ENCODE measurements at regions not wholly inside any gene's neighbourhood (a gene's known extent, or its start where the extent isn't known, plus 50 kb on each side); places are given as distances from the start of the nearest gene placed in this dataset.

DNA sequence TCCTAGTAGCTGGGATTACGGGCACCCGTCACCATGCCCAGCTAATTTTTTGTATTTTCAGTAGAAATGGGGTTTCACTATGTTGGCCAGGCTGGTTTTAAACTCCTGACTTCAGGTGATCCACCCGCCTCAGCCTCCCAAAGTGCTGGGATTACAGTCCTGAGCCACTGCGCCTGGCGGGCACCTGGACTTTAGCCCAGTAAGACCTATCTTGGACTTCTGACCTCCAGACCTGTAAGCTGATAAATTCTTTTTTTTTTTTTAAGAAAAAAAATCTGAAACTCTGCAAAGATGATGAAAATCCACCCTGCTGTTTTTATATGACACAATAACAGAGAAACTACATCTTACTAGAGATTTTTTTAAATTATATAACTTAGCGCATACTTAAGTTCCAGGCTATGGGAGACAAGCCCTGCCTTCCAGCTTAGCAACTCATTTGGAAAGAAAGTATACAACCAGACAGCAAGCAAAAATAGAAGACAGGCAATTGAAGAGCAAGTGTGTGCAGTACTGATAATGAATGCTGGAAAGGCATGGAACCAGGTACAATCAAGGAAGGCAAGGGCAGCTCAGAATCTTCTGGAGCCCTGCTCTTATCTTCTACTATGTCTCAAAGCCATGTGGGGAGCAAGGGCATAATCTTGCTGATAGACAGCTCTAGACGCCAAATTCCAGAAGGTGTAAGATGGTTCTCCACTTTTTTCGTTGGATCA is 104.2 kb downstream of the CD83 start:
- H3K79me1 ChIP-seq (replicated peaks; ENCODE audit: low read length, poor library complexity, severe bottlenecking): no peaks in the 10 kb centered on the region
- no peak overlapping the region for H2BK15ac ChIP-seq (ENCODE audit: low read depth, poor library complexity, severe bottlenecking)
- H3K14ac ChIP-seq (ENCODE audit: low read length in 2 of 2): no peak overlapping the region
- no peak overlapping the region for H2BK12ac ChIP-seq (ENCODE audit: low read length in 2 of 2)
- WGBS: 95% methylated on average over 7 of the region's 8 CpGs
- no peak overlapping the region for H4K91ac ChIP-seq (ENCODE audit: low read length)
- H3K23ac ChIP-seq (ENCODE audit: low read length in 2 of 2): no peak overlapping the region
- no peak for DNase-seq
- H3K9ac ChIP-seq (ENCODE audit: low read length): no peak overlapping the region
- H3K9me3 ChIP-seq (ENCODE audit: control insufficient read depth, low read length): no peaks in the 10 kb centered on the region
- no peak overlapping the region for H2BK5ac ChIP-seq (ENCODE audit: low read depth, low read length, poor library complexity, severe bottlenecking)
- no peak overlapping the region for H4K8ac ChIP-seq (ENCODE audit: low read length)
- H2AFZ ChIP-seq (ENCODE audit: low read depth, low read length): no peak overlapping the region
- no peaks in the 10 kb centered on the region for H3K36me3 ChIP-seq (ENCODE audit: control insufficient read depth in 1 of 2, insufficient read depth in 2 of 2, low read depth in 1 of 2, low read length in 2 of 2)
- H3K4ac ChIP-seq (ENCODE audit: low read depth in 1 of 2, low read length in 2 of 2): no peak overlapping the region
- no peak overlapping the region for H3K4me2 ChIP-seq (ENCODE audit: low read length, poor library complexity, severe bottlenecking)
- H2BK120ac ChIP-seq (ENCODE audit: low read depth, low read length): no peak overlapping the region
- no peak overlapping the region for H3K18ac ChIP-seq (ENCODE audit: low read depth in 1 of 2, low read length in 2 of 2)
- H3K27ac ChIP-seq (ENCODE audit: low read length, poor library complexity, severe bottlenecking): no peak overlapping the region
- H2AK5ac ChIP-seq (ENCODE audit: low read length, severe bottlenecking): no peak overlapping the region
- H3K4me1 ChIP-seq (ENCODE audit: control insufficient read depth, insufficient read depth, low read depth, low read length): no peaks in the 10 kb centered on the region
- no peaks in the 10 kb centered on the region for H3K27me3 ChIP-seq (ENCODE audit: control insufficient read depth in 1 of 2, insufficient read depth in 1 of 2, low read length in 2 of 2)
- no peak overlapping the region for H3K4me3 ChIP-seq (ENCODE audit: insufficient read depth in 1 of 2, low read depth in 1 of 2, low read length in 2 of 2)

DNA sequence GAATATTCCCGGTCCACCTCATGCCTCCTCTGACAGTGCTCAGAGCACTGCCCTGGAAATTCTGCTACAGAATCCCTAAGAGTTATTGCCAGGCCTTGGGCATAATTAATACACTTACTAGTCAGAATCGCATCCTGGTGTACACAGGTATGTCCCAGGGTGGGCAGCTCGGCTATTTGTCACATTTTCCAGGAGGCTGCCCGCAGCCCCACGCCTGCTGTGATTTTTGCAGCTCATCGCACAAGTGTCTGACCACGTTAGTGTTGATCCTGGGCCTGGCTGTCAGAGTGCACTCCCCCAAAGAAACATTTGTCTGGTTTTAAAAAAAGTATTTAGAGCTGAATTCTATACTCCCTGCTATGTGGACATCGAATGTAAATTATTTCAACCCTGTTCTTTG is 105.4 kb downstream of the CD83 start:
- Histone ChIP-seq H3K4me1 (ENCODE audit: control insufficient read depth, insufficient read depth, low read depth, low read length) (no peaks in the 10 kb centered on the region), H2BK12ac (ENCODE audit: low read length in 2 of 2) (no peak overlapping the region), H2BK15ac (ENCODE audit: low read depth, poor library complexity, severe bottlenecking) (no peak overlapping the region), H2AFZ (ENCODE audit: low read depth, low read length) (no peak overlapping the region), H4K8ac (ENCODE audit: low read length) (no peak overlapping the region), H3K27me3 (ENCODE audit: control insufficient read depth in 1 of 2, insufficient read depth in 1 of 2, low read length in 2 of 2) (no peaks in the 10 kb centered on the region), H2BK5ac (ENCODE audit: low read depth, low read length, poor library complexity, severe bottlenecking) (no peak overlapping the region), H3K18ac (ENCODE audit: low read depth in 1 of 2, low read length in 2 of 2) (no peak overlapping the region), H3K4me3 (ENCODE audit: insufficient read depth in 1 of 2, low read depth in 1 of 2, low read length in 2 of 2) (no peak overlapping the region), H3K79me1 (replicated peaks; ENCODE audit: low read length, poor library complexity, severe bottlenecking) (no peaks in the 10 kb centered on the region), H3K4me2 (ENCODE audit: low read length, poor library complexity, severe bottlenecking) (no peak overlapping the region), H4K91ac (ENCODE audit: low read length) (no peak overlapping the region), H3K4ac (ENCODE audit: low read depth in 1 of 2, low read length in 2 of 2) (no peak overlapping the region), H2BK120ac (ENCODE audit: low read depth, low read length) (no peak overlapping the region), H3K14ac (ENCODE audit: low read length in 2 of 2) (no peak overlapping the region), H3K27ac (ENCODE audit: low read length, poor library complexity, severe bottlenecking) (no peak overlapping the region), H2AK5ac (ENCODE audit: low read length, severe bottlenecking) (no peak overlapping the region), H3K23ac (ENCODE audit: low read length in 2 of 2) (no peak overlapping the region), H3K9ac (ENCODE audit: low read length) (no peak overlapping the region), H3K36me3 (ENCODE audit: control insufficient read depth in 1 of 2, insufficient read depth in 2 of 2, low read depth in 1 of 2, low read length in 2 of 2) (no peaks in the 10 kb centered on the region), H3K9me3 (ENCODE audit: control insufficient read depth, low read length) (no peaks in the 10 kb centered on the region)
- DNase-seq: no peak
- WGBS: 93% methylated on average over 7 of the region's 8 CpGs

DNA sequence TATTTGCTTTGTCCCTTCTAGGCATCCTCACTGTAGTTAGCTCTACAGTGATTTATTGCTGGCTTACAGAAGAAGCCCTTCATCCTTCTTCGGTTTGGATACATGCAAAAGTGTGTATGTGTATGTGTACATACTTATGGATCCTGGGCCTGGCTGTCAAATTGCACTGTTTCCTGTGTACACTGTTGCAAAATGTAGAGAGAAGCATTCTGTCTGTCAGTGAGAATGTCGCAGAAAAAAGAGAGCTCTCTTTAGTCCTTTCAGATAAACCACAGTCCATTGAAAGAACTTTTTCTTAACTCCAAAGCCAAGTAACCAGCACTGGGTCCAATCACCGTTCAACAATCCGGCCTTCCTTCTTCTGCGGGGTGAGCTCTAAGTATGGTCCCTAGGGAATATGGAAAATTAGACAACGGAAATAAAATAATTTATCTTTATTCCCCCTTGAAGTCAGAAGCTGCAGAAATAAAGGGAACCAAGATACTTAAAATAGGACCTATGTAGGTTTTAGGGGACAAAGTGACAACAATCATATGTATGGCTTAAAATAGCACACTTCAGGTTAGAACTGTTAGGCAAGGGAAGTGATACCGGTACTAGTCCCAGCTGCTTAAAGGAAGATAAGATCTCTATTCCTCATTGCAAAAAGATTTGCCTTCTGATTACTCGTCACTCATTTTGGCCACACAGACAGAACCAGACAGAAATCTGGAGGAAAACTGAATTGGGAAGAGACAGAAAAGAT is 107.0 kb downstream of the CD83 start:
- DNase-seq: no peak
- no peak overlapping the region for H3K4me3 ChIP-seq (ENCODE audit: insufficient read depth in 1 of 2, low read depth in 1 of 2, low read length in 2 of 2)

DNA sequence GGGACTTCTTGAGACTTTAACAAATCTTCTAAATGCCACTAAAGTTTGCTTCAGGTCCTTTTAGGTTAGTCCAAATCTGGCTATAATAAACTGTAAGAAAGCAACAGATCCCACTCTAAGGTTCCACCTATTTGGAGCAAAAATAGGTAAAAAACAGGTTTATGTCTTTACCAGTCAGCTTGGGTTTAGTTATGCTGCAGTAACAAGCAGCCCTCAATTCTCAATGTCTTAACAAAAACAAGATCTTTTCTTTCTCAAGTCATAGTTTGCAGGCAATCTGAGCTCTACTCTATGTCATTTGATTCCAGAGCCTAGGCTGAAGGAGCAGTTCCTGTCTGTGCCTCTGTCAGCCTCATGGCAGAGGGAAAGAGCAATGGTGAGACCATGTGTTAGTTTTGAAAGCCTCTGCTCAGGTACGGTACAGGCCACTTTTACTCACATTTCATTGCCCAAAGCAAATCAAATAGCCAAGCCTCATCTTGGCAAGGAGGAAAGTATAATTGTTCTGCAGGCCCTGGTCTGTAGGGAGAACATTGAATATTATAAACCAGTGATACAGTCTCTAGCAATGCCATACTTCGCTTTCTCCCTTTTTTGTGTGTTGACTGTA is 108.6 kb downstream of the CD83 start:
- H2BK15ac ChIP-seq (ENCODE audit: low read depth, poor library complexity, severe bottlenecking): no peak overlapping the region
- H3K27me3 ChIP-seq (ENCODE audit: control insufficient read depth in 1 of 2, insufficient read depth in 1 of 2, low read length in 2 of 2): peaks cover 0 to 5% of the 10 kb centered on the region in 2 experiments
- no peak overlapping the region for H4K8ac ChIP-seq (ENCODE audit: low read length)
- no peak overlapping the region for H3K23ac ChIP-seq (ENCODE audit: low read length in 2 of 2)
- H3K4ac ChIP-seq (ENCODE audit: low read depth in 1 of 2, low read length in 2 of 2): no peak overlapping the region
- no peak overlapping the region for H2BK120ac ChIP-seq (ENCODE audit: low read depth, low read length)
- WGBS: 86% methylated on average over 1 of the region's 2 CpGs
- H3K4me1 ChIP-seq (ENCODE audit: control insufficient read depth, insufficient read depth, low read depth, low read length): peaks cover 1% of the 10 kb centered on the region
- H3K4me3 ChIP-seq (ENCODE audit: insufficient read depth in 1 of 2, low read depth in 1 of 2, low read length in 2 of 2): no peak overlapping the region
- no peaks in the 10 kb centered on the region for H3K9me3 ChIP-seq (ENCODE audit: control insufficient read depth, low read length)
- H2AK5ac ChIP-seq (ENCODE audit: low read length, severe bottlenecking): no peak overlapping the region
- no peak for DNase-seq
- H3K4me2 ChIP-seq (ENCODE audit: low read length, poor library complexity, severe bottlenecking): no peak overlapping the region
- H3K18ac ChIP-seq (ENCODE audit: low read depth in 1 of 2, low read length in 2 of 2): no peak overlapping the region
- H3K79me1 ChIP-seq (replicated peaks; ENCODE audit: low read length, poor library complexity, severe bottlenecking): no peaks in the 10 kb centered on the region
- no peak overlapping the region for H4K91ac ChIP-seq (ENCODE audit: low read length)
- H3K9ac ChIP-seq (ENCODE audit: low read length): no peak overlapping the region
- H2BK5ac ChIP-seq (ENCODE audit: low read depth, low read length, poor library complexity, severe bottlenecking): no peak overlapping the region
- no peak overlapping the region for H3K27ac ChIP-seq (ENCODE audit: low read length, poor library complexity, severe bottlenecking)
- no peak overlapping the region for H2AFZ ChIP-seq (ENCODE audit: low read depth, low read length)
- H3K14ac ChIP-seq (ENCODE audit: low read length in 2 of 2): no peak overlapping the region
- H2BK12ac ChIP-seq (ENCODE audit: low read length in 2 of 2): no peak overlapping the region
- H3K36me3 ChIP-seq (ENCODE audit: control insufficient read depth in 1 of 2, insufficient read depth in 2 of 2, low read depth in 1 of 2, low read length in 2 of 2): no peaks in the 10 kb centered on the region

More for the DNA sequence above, 107.0 kb downstream of the CD83 start:
- H3K9ac ChIP-seq (ENCODE audit: low read length): no peak overlapping the region
- 59% methylated on average over 4 of the region's 8 CpGs for WGBS
- H2AK5ac ChIP-seq (ENCODE audit: low read length, severe bottlenecking): no peak overlapping the region
- no peaks in the 10 kb centered on the region for H3K79me1 ChIP-seq (replicated peaks; ENCODE audit: low read length, poor library complexity, severe bottlenecking)
- H3K18ac ChIP-seq (ENCODE audit: low read depth in 1 of 2, low read length in 2 of 2): no peak overlapping the region
- H2AFZ ChIP-seq (ENCODE audit: low read depth, low read length): no peak overlapping the region
- H3K36me3 ChIP-seq (ENCODE audit: control insufficient read depth in 1 of 2, insufficient read depth in 2 of 2, low read depth in 1 of 2, low read length in 2 of 2): no peaks in the 10 kb centered on the region
- no peaks in the 10 kb centered on the region for H3K4me1 ChIP-seq (ENCODE audit: control insufficient read depth, insufficient read depth, low read depth, low read length)
- no peaks in the 10 kb centered on the region for H3K27me3 ChIP-seq (ENCODE audit: control insufficient read depth in 1 of 2, insufficient read depth in 1 of 2, low read length in 2 of 2)
- H2BK15ac ChIP-seq (ENCODE audit: low read depth, poor library complexity, severe bottlenecking): no peak overlapping the region
- no peak overlapping the region for H2BK120ac ChIP-seq (ENCODE audit: low read depth, low read length)
- H3K4ac ChIP-seq (ENCODE audit: low read depth in 1 of 2, low read length in 2 of 2): no peak overlapping the region
- no peak overlapping the region for H3K14ac ChIP-seq (ENCODE audit: low read length in 2 of 2)
- no peak overlapping the region for H3K27ac ChIP-seq (ENCODE audit: low read length, poor library complexity, severe bottlenecking)
- H3K4me2 ChIP-seq (ENCODE audit: low read length, poor library complexity, severe bottlenecking): no peak overlapping the region
- no peaks in the 10 kb centered on the region for H3K9me3 ChIP-seq (ENCODE audit: control insufficient read depth, low read length)
- peak overlapping the region; percentile 14 for H2BK5ac ChIP-seq (ENCODE audit: low read depth, low read length, poor library complexity, severe bottlenecking)
- H4K8ac ChIP-seq (ENCODE audit: low read length): no peak overlapping the region
- H3K23ac ChIP-seq (ENCODE audit: low read length in 2 of 2): no peak overlapping the region
- H2BK12ac ChIP-seq (ENCODE audit: low read length in 2 of 2): no peak overlapping the region
- no peak overlapping the region for H4K91ac ChIP-seq (ENCODE audit: low read length)

Measured in mesenchymal stem cell (in vitro differentiated cells and primary cell).